GM18502 (cell line): ENCODE measurements at regions not wholly inside any gene's neighbourhood (a gene's known extent, or its start where the extent isn't known, plus 50 kb on each side); places are given as distances from the start of the nearest gene placed in this dataset.
"Not testable (repeated sequence)": the region's sequence is repeated elsewhere in the genome, so short reads cannot be mapped to it uniquely, and the experiment has no call there.

Experiments
- ATAC-seq: cut with Tn5 transposase; IDR thresholded peaks from one replicate; pipeline ENCODE4 v1.9.1; 2021; ENCODE audit warnings: mild to moderate bottlenecking; ENCODE audit not compliant: unreplicated experiment, poor library complexity

DNA sequence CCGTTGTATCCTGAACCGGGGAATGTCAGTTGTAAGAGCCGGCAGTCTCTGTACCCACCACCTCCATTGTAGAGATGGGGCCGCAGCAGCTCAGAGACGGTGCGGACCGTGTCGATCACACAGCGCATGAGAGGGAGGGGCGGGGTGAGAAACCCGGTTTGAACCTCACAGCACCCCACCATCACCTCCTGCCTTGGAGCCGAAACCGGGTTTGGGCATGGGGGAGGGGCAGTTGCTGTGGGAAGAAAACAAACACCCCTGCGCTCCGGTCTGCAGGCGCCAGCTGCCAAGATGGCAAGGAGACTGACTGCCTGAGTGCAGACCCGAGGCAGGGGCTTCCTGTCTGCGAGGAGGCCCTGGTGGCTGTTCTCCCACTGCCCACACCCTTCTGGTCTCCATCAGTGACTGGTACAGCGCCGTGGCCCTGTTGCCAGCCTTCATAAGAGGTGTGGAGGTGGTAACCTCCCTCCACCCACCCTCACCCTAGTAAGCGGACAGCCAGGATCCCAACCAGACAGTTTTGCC, 69.2 kb upstream of the SSBP3 start:
- no peak for ATAC-seq

DNA sequence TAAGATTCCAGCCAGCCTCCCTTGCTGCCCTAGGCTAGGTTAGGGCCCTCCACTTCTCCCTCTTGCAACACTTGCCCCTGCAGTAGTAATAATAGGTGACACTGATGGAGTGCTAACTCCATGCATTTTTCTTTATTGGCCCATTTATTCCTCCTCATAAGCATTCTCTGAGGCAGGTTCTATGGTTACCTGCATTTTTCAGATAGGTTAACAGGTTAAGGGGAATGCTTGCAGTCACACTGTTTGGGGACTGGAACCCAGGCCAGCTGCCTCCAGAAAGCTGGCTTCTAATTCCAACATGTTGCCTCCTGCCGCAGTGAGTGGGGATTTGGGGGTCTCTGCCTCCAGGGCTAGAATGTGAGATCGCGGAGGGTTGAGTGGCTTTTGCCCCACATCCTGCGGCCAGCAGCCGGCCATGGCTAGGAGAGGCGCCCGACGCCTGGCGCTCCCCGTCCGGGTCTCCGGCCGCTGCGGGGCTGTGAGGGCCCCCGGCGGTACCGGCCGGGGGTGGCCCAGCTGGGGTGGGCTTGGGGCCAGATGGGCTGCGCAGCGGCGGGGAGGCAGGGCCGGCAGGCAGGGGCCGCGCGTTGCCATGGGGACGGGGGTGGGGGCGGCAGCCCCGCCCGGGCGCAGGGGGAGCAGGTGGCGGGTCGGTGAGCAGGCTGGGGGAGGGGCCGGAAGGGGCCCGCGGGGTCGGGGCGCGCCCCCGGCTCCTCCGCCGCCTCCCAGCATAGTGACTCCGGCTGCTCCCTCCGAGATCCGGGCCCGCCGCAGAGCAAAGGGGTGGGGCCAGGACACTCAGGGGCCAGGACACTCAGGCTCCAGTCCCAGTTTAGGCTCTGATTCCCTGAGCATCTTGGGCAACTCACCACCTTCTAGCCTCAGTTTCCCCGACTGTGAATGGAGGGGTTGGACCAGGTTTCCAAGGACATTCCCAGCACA, 68.4 kb upstream of the SSBP3 start:
- ATAC-seq = no peak

GRCh38 chr1:54471588-54471987, 65.4 kb upstream of the SSBP3 start:
- no peak for ATAC-seq

GRCh38 chr1:54469444-54469843, 63.2 kb upstream of the SSBP3 start:
- ATAC-seq = not testable (repeated sequence)

- ATAC-seq = not testable (repeated sequence)
These were observed 62.3 kb upstream of the SSBP3 start for GRCh38 chr1:54468288-54469084.

DNA sequence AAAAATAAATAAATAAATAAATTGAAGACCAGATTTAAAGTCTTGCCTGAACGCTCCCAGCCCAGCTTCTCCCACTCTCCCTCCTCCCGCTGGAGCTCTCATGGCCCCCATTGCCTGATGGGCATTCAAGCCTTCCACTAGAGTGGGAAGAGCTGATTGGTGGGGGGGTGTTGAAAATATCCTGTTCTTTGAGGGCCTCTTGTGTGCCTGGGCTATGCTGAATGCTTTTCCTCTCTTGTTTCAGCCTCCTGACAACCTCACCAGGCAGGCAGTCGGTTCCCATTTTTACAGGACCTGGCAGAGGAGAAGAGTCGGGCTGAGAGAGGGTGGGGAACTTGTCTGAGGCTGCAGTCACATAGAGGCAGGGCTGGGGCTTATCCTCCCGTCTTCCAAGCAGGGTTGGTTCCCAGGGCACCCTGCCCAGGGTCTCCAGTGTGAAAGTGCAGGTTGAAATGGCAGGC, 59.2 kb upstream of the SSBP3 start:
- no peak for ATAC-seq

GRCh38 chr1:54464477-54465146, 58.4 kb upstream of the SSBP3 start:
- no peak for ATAC-seq

GRCh38 chr1:54464031-54464476, 57.9 kb upstream of the SSBP3 start:
- ATAC-seq = no peak

DNA sequence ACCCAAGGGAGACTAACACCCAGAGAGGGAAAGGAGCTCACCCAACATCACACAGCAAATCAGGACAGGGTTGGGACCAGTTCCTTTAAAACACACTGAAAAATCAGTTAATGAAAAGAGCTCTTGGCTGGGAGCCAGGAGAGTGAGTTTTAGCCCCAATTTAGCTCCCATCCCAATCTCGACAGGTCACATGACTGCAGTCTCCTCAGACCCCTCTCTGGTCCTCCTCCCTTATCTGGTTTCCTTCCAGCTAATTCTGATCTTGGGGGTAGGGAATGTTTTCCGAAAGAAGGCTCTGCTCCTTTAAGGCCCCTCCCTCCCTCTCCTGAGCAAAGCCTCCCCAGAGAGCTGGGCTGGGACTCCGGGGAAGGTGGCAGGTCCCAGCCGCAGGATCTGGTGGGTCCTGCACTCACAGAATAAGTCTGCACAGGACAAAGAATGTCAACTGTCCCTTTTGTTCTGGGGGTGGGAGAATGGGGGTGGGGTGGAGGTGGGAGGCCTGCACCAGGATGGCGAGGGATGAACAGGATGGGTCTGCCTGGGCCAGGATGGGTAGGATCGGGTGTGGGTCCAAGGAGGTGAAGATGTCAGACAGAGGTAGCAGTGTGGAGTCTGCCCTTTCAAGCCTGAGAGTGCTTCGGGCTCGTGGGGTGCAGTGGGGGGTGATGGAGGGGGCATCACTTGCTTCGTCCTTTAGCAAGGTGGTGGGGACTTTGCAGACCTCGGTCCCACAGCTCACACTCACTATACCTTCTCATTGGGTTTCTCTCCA, 57.3 kb upstream of the SSBP3 start:
- no peak for ATAC-seq

DNA sequence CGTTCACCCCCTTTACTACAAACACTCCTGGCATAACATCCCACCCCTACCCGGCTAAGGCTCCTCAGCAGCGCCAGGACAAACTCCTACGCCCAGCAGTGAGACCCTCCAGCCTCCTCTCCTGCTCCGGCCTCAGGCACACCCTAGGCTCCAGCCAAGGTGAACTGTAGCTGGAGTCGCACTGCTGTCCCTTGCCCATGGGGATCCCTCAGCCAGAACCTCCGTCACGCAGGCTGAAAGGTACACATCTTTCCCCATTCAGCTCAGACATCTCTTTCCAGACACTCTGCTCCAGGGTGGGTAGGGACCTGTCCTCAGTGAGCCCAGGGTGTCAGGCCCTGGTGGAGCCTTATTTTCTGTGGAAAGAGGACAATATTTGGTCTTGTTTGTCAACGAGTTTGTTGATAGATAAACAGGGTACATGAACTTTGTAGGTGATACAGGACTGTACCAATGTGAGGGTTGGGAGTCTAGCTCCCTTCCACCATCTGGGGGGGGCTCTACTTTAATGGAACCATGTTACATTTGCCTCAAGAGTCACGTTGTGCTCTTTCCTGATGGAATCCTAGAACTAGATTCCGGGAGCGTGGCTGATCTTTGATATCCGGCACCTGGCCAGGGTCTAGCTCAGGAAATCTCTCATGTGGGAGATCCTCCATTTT, 56.5 kb upstream of the SSBP3 start:
- no peak for ATAC-seq

DNA sequence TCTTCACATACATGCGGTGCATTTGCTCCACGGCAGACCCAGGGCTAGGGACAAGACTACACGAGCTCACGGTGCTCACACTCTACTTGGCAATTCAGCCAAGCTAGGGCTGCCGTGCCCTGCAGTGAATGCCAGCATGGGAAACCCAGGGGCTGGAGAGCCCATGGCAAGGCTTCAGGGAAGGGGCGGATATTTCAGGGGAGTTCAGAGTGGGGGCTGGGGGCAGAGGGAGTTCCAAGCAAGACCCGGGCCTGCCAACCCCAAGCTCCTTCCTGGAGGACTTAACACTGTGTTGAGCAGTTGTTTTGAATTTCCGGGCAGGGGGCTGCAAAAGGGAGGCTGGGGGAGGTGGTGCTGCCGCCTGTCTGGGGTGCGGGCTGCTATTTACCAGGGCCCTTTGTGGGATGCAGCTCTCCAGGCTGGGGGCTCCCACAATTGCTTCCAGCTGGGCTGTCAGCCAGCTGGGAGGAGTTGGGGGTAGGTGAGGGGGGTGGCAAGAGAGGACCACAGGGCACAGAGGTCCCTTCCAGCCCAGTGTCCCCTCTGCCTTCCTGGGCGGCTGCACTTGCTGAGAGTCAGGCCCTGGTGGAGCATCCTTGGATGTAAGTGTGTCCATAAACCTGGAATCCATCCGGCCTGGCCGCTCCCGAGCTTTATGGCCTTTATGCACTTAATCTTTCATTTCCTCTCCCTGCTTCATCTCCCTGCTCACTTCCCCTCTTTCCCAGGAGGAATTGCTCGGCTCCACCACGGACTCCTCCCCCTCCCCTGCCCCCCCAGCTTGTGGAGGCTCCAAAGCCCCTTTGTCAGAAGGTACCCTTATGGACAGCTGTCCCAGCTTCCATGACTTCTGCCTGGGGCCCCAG, 55.8 kb upstream of the SSBP3 start:
- ATAC-seq = no peak

DNA sequence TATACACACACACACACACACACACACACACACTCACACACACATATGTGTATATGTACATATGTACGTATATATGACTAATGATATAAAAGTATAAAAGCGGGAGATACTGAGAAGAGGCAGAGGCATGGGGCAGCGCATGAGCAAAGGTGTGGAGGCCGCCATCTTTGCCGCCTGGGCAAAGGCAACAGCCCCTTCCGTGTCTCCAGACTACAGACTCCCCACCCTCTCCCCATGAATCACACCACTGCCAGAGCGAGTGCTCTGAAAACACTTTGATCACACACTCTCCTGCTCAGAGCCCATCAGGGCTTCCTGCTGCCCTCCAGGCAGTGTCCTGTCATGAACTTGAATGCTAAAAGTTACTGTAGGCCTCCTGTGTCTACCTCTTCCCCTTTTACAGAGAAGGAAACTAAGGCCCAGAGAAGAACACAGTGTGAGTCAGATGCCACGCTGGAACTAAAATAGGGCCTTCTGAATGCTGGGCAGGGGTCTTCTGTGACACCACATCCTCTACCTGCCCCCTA, 54.7 kb upstream of the SSBP3 start:
- no peak for ATAC-seq

GRCh38 chr1:54460351-54460750, 54.2 kb upstream of the SSBP3 start:
- no peak for ATAC-seq

- no peak for ATAC-seq
These were observed 53.6 kb upstream of the SSBP3 start for GRCh38 chr1:54459726-54460191.

DNA sequence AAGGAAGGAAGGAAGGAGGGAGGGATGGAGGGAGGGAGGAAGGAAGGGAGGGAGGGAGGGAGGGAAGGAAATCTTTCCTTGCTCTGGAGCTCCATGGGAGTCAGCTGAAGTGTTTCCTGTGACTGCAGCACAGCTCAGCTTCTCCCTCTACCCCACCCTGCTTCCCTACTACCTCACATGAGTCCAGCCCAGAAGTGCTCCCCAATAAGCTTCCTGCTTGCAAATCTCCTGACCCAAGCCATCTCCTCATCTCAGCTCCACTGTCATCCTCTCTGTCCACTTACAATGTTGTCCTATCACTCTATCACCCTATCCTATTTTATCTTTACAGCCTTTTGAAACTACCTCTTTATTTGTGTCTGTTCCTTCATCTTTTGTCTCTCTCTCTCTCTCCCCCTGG, 52.9 kb upstream of the SSBP3 start:
- no peak for ATAC-seq

GRCh38 chr1:54456921-54457529, 50.8 kb upstream of the SSBP3 start:
- no peak for ATAC-seq

GRCh38 chr1:54456361-54456760, 50.2 kb upstream of the SSBP3 start:
- no peak for ATAC-seq
